ENCODE measurements at regions not wholly inside any gene's neighbourhood (a gene's known extent, or its start where the extent isn't known, plus 50 kb on each side); places are given as distances from the start of the nearest gene placed in this dataset.

- TF ChIP-seq CTCF (conservative IDR thresholded peaks at IDR 0.05) = no peak
- TF ChIP-seq ZFX (IDR thresholded peaks at IDR 0.05) = no peak
Observed at GRCh38 chr3:182357928-182358327, 435.4 kb upstream of the ATP11B start.

All from C4-2B (cell line).